Neuronal stem cell (in vitro differentiated cells): ENCODE measurements at regions not wholly inside any gene's neighbourhood (a gene's known extent, or its start where the extent isn't known, plus 50 kb on each side); places are given as distances from the start of the nearest gene placed in this dataset.
"Not testable (repeated sequence)": the region's sequence is repeated elsewhere in the genome, so short reads cannot be mapped to it uniquely, and the experiment has no call there.

Source experiments
- DNase-seq: peaks from one replicate; pipeline ENCODE4 v3.0.0-alpha.2; 2013; ENCODE audit warnings: low spot score
- H2AFZ ChIP-seq: one replicate; pipeline ENCODE4 v1.6.1; 2013; ENCODE audit warnings: mild to moderate bottlenecking, low read length, inconsistent platforms
- H2AK5ac ChIP-seq: 2 replicates; pipeline ENCODE4 v1.6.1; 2013; ENCODE audit warnings: low read depth, mild to moderate bottlenecking, inconsistent platforms, low read length, moderate library complexity, mixed read lengths
- H2BK120ac ChIP-seq: 2 replicates; pipeline ENCODE4 v1.6.1; 2013; ENCODE audit warnings: low read depth, mild to moderate bottlenecking, inconsistent platforms, low read length, moderate library complexity, mixed read lengths
- H2BK12ac ChIP-seq: one replicate; pipeline ENCODE4 v1.6.1; 2013; ENCODE audit warnings: low read length, inconsistent platforms
- H2BK15ac ChIP-seq: 2 replicates; pipeline ENCODE4 v1.6.1; 2013; ENCODE audit warnings: mild to moderate bottlenecking, low read length, inconsistent platforms, mixed read lengths
- H2BK5ac ChIP-seq: one replicate; pipeline ENCODE4 v1.6.1; 2013; ENCODE audit warnings: inconsistent platforms, mild to moderate bottlenecking, low read length, moderate library complexity
- H3K14ac ChIP-seq: one replicate; pipeline ENCODE4 v1.6.1; 2013; ENCODE audit warnings: low read length, inconsistent platforms
- H3K18ac ChIP-seq: 2 replicates; pipeline ENCODE4 v1.6.1; 2013; ENCODE audit warnings: low read length, inconsistent platforms
- H3K23ac ChIP-seq: 2 replicates; pipeline ENCODE4 v1.6.1; 2013; ENCODE audit warnings: low read depth, mild to moderate bottlenecking, mixed read lengths, low read length, inconsistent platforms; ENCODE audit not compliant: poor library complexity
- H3K27ac ChIP-seq: replicated peaks from 3 replicates; pipeline ENCODE4 v1.5.1; 2013; ENCODE audit warnings: low read length, inconsistent platforms
- H3K27me3 ChIP-seq, 3 experiments: 2 replicates each; pipeline ENCODE4 v1.6.1; 2013; ENCODE audit warnings: low read length in 3 of 3, mild to moderate bottlenecking in 2 of 3, inconsistent platforms in 1 of 3, low read depth in 1 of 3, mixed read lengths in 1 of 3, moderate library complexity in 1 of 3; ENCODE audit not compliant: control insufficient read depth in 3 of 3, insufficient read depth in 3 of 3
- H3K36me3 ChIP-seq, 2 donors: replicated peaks in 1 of 2; 2 replicates each; pipeline ENCODE4 v1.6.1; 2013; ENCODE audit warnings: low read length in 2 of 2; ENCODE audit not compliant: control insufficient read depth in 2 of 2, insufficient read depth in 2 of 2
- H3K4ac ChIP-seq: 2 replicates; pipeline ENCODE4 v1.6.1; 2013; ENCODE audit warnings: inconsistent platforms, mild to moderate bottlenecking, low read length, moderate library complexity
- H3K4me1 ChIP-seq, 2 donors: 1 replicate in 1 of 2; 2 replicates in 1 of 2; pipeline ENCODE4 v1.6.1; 2013; ENCODE audit warnings: low read length in 2 of 2, low read depth in 1 of 2; ENCODE audit not compliant: control insufficient read depth in 2 of 2, insufficient read depth in 1 of 2
- H3K4me2 ChIP-seq: one replicate; pipeline ENCODE4 v1.6.1; 2013; ENCODE audit warnings: mild to moderate bottlenecking, low read length, inconsistent platforms; ENCODE audit not compliant: insufficient read depth, poor library complexity, severe bottlenecking
- H3K4me3 ChIP-seq, 2 donors: 2 replicates each; pipeline ENCODE4 v1.5.1; 2013; ENCODE audit warnings: low read length in 2 of 2, mild to moderate bottlenecking in 2 of 2, inconsistent platforms in 1 of 2, moderate library complexity in 1 of 2
- H3K79me1 ChIP-seq: one replicate; pipeline ENCODE4 v1.6.1; 2013; ENCODE audit warnings: low read depth, mild to moderate bottlenecking, inconsistent platforms, low read length, moderate library complexity
- H3K9ac ChIP-seq: one replicate; pipeline ENCODE4 v1.6.1; 2013; ENCODE audit warnings: mild to moderate bottlenecking, low read depth, low read length, inconsistent platforms; ENCODE audit not compliant: poor library complexity
- H3K9me3 ChIP-seq, 2 donors: replicated peaks in 1 of 2; 2 replicates each; pipeline versions ENCODE3 to v1.6.1; 2013; ENCODE audit warnings: low read length in 2 of 2, mild to moderate bottlenecking in 2 of 2, inconsistent platforms in 1 of 2, low read depth in 1 of 2, mixed read lengths in 1 of 2, moderate library complexity in 1 of 2; ENCODE audit not compliant: control insufficient read depth in 2 of 2, insufficient read depth in 1 of 2
- H4K8ac ChIP-seq: one replicate; pipeline ENCODE4 v1.6.1; 2013; ENCODE audit warnings: low read depth, mild to moderate bottlenecking, inconsistent platforms, low read length, moderate library complexity
- H4K91ac ChIP-seq: one replicate; pipeline ENCODE4 v1.6.1; 2013; ENCODE audit warnings: low read length, low read depth, mild to moderate bottlenecking, inconsistent platforms; ENCODE audit not compliant: poor library complexity
- WGBS, 2 donors: extraction: QIAGEN DNeasy Blood & Tissue Kit; methylation state at CpG; one replicate each; pipeline ENCODE4 v1.1.7; 2013; ENCODE audit warnings: missing lambda C conversion rate in 2 of 2, mixed read lengths in 1 of 2; ENCODE audit not compliant: insufficient read length in 2 of 2, insufficient replicate concordance in 1 of 2; ENCODE audit errors: extremely low coverage in 2 of 2; 5-methylcytosine and 5-hydroxymethylcytosine counted together

GRCh38 chr17:72470734-72471133, 349.9 kb downstream of the SOX9 start:
- H3K23ac ChIP-seq = no peak overlapping the region
- H2BK5ac ChIP-seq = no peak overlapping the region
- peak overlapping the region; percentile 21 for H2AK5ac ChIP-seq
- no peak overlapping the region for H4K91ac ChIP-seq
- H3K27ac ChIP-seq = no peak overlapping the region
- no CpG with 5 or more reads among the region's 2 CpGs for WGBS, 2 donors
- no peaks in the 10 kb centered on the region for H3K36me3 ChIP-seq
- peaks cover 0 to 5% (median 0%) of the 10 kb centered on the region in 3 experiments for H3K27me3 ChIP-seq
- no peaks in the 10 kb centered on the region for H3K9me3 ChIP-seq
- H4K8ac ChIP-seq = no peak overlapping the region
- no peak overlapping the region for H2BK12ac ChIP-seq
- peaks cover 2% of the 10 kb centered on the region for H3K79me1 ChIP-seq
- no peak overlapping the region for H2BK15ac ChIP-seq
- no peak overlapping the region for H3K14ac ChIP-seq
- no peak overlapping the region for H3K18ac ChIP-seq
- no peak overlapping the region for H2BK120ac ChIP-seq
- H2AFZ ChIP-seq = no peak overlapping the region
- H3K4ac ChIP-seq = peak overlapping the region; percentile 5
- no peak for DNase-seq
- H3K4me2 ChIP-seq = no peak overlapping the region
- H3K9ac ChIP-seq = no peak overlapping the region
- peaks cover 7 to 27% of the 10 kb centered on the region in 2 donors for H3K4me1 ChIP-seq
- H3K4me3 ChIP-seq = no peak overlapping the region

GRCh38 chr17:72471296-72471695, 350.5 kb downstream of the SOX9 start:
- no peak for DNase-seq
- Histone ChIP-seq H3K4me2 (no peak overlapping the region), H3K9ac (no peak overlapping the region), H2BK120ac (no peak overlapping the region), H3K27ac (no peak overlapping the region), H3K9me3 (no peaks in the 10 kb centered on the region), H2BK15ac (no peak overlapping the region), H3K79me1 (peaks cover 2% of the 10 kb centered on the region), H2BK5ac (no peak overlapping the region), H3K4me1 (peaks cover 7 to 30% of the 10 kb centered on the region in 2 donors), H3K14ac (no peak overlapping the region), H3K4ac (no peak overlapping the region), H4K91ac (no peak overlapping the region), H2AK5ac (no peak overlapping the region), H3K23ac (no peak overlapping the region), H3K18ac (no peak overlapping the region), H3K4me3 (no peak overlapping the region), H2BK12ac (no peak overlapping the region), H3K27me3 (peaks cover 0 to 5% (median 0%) of the 10 kb centered on the region in 3 experiments), H3K36me3 (no peaks in the 10 kb centered on the region), H4K8ac (no peak overlapping the region), H2AFZ (no peak overlapping the region)
- WGBS, 2 donors = no CpG with 5 or more reads among the region's 3 CpGs

GRCh38 chr17:72472106-72472505, 351.3 kb downstream of the SOX9 start:
- Histone ChIP-seq H2BK15ac (no peak overlapping the region), H3K27ac (no peak overlapping the region), H2AFZ (no peak overlapping the region), H3K9ac (no peak overlapping the region), H3K23ac (no peak overlapping the region), H2BK120ac (no peak overlapping the region), H3K9me3 (no peaks in the 10 kb centered on the region), H4K8ac (no peak overlapping the region), H3K27me3 (peaks cover 0 to 5% (median 0%) of the 10 kb centered on the region in 3 experiments), H3K18ac (no peak overlapping the region), H2AK5ac (no peak overlapping the region), H3K4ac (no peak overlapping the region), H3K4me3 (no peak overlapping the region), H3K36me3 (no peaks in the 10 kb centered on the region), H3K4me1 (peaks cover 11 to 30% of the 10 kb centered on the region in 2 donors), H3K4me2 (no peak overlapping the region), H3K14ac (no peak overlapping the region), H2BK12ac (no peak overlapping the region), H4K91ac (no peak overlapping the region), H2BK5ac (no peak overlapping the region), H3K79me1 (peaks cover 2% of the 10 kb centered on the region)
- no peak for DNase-seq
- WGBS, 2 donors = no CpG with 5 or more reads among the region's 3 CpGs

GRCh38 chr17:72472853-72473390, 352.1 kb downstream of the SOX9 start:
- WGBS, 2 donors = no CpG with 5 or more reads among the region's 4 CpGs
- H2AK5ac ChIP-seq, H3K14ac ChIP-seq, H2BK15ac ChIP-seq, H4K8ac ChIP-seq, H4K91ac ChIP-seq, H3K4ac ChIP-seq, H3K36me3 ChIP-seq, H3K23ac ChIP-seq, H3K4me3 ChIP-seq, H3K18ac ChIP-seq, H2AFZ ChIP-seq, H3K9ac ChIP-seq, DNase-seq, H3K4me2 ChIP-seq, H2BK12ac ChIP-seq, H3K9me3 ChIP-seq, H2BK120ac ChIP-seq, H3K27me3 ChIP-seq, H3K79me1 ChIP-seq, H2BK5ac ChIP-seq, H3K27ac ChIP-seq: not testable (repeated sequence)
- H3K4me1 ChIP-seq = peaks cover 11 to 29% of the 10 kb centered on the region in 2 donors
